ENCODE measurements at regions not wholly inside any gene's neighbourhood (a gene's known extent, or its start where the extent isn't known, plus 50 kb on each side); places are given as distances from the start of the nearest gene placed in this dataset.

GRCh38 chr1:79323239-79324025 is 316.9 kb upstream of the ADGRL4 start:
- no peak for TF ChIP-seq POLR2AphosphoS5 (IDR thresholded peaks at IDR 0.05; ENCODE audit: low read depth)
- no peak for TF ChIP-seq CTCF (IDR thresholded peaks at IDR 0.05; ENCODE audit: insufficient read depth, low read length)
